T follicular helper cell (primary cell): ENCODE measurements at regions not wholly inside any gene's neighbourhood (a gene's known extent, or its start where the extent isn't known, plus 50 kb on each side); places are given as distances from the start of the nearest gene placed in this dataset.
"Not testable (repeated sequence)": the region's sequence is repeated elsewhere in the genome, so short reads cannot be mapped to it uniquely, and the experiment has no call there.

Source experiments
- DNase-seq: peaks from one replicate; pipeline ENCODE4 v3.0.0-alpha.2; 2020; ENCODE audit warnings: low read depth

DNA sequence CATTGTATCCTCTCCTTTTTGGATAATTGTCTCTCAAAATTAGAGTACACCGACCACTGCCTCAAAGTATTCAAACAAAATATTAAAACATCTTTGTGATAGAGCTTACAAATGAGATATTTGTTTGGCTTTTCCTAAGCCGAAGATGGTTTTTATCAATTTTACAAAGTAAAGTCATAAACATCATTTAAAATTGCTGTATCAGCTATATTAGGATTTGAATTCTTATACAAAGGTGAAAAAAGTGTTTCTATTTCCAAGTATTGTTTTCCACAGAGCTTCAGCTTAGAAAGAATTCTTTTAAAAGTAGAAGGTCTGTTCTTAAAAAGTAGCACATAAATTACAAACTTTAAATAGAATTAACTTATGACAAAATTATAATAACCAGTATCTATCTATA, 116.6 kb upstream of the IFNE start:
- no peak for DNase-seq

DNA sequence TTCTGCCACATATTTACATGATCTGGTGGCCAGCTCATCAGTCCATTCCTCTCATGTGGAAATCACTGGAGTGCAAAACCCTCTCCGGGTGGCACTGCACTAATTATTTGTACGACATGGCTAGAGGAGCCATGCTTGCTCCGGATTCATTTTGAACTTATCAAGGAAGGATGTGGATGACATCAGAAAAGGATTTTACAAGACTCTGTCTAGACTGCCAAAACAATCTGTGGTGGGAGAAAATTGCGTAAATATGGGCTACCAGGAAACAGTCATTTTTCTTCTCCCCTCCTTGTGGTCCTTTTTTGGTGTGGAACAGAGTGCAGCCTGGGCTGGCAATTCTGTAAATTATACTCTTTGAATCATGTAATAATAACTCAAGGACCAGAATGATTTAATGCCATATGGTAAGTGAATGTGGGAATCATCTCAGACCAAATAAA, 123.4 kb upstream of the IFNE start:
- no peak for DNase-seq

DNA sequence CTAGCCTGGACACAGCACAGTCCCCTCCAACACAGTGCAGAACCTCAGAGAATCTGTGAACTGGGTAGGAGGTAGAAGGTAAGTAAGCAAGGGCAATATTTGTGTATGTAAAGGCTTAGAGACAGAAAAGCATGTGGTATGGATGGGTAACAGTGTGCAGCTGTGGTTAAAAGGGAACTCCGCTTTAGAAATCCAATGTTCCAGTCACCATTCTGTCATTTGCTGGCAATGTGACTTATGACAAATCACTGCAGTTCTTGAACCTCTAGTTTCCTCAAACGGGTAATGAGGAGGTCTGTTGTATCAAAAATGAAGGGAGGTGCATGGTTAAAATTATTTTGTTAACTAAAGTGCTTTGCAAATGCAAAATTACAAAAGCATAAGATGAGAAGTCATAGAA, 125.5 kb upstream of the IFNE start:
- DNase-seq: no peak

DNA sequence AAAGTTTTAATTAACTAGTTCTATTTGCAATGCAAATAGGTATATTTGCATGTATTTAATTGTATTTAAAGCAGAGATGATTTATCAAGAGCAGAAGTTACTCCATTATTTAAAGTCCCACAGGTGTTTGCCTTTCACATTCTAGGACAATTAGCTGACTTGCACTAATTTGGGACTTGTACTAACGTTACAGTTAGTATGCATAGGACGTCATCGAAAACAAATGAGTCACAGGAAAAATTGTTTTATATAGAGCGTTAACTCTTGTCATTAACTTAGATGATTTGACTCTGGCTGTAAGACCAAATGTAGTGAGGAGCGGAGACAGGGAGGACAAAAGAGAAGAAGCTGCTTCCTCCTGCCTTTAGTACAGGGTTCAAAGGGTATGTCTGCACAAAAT, 126.1 kb upstream of the IFNE start:
- DNase-seq: no peak

DNA sequence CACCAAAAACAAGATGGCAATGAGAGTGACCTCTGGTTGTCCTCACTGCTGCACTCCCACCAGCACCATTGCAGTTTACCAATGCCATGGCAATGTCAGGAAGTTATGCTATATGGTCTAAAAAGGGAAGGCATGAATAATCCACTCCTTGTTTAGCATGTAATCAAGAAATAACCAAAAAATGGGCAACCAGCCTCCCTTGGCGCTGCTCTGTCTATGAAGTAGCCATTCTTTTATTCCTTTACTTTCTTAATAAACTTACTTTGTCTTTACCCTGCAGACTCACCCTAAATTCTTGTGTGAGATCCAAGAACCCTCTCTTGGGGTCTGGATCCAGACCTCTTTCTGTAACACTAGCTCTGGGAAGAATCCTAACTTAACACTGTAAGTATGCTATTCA, 127.4 kb upstream of the IFNE start:
- no peak for DNase-seq

DNA sequence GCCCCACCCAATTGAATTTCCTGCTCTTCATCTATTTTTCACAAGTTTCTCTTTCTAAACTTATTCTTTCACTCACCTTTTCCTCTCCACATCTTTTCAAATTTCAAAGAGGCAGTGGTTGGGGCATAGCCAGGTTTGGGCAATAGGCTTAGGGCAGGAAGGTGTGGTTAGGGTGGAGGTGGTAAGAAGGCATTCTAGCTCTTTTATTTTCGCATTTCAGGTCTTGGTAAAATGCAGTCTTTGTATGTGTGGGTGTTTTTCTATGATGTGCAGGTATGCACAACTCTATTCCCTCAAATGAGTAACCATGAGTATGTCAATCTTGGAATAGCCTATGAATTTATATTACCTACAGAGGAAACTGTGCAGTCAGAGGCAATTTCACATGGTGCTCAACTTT, 129.8 kb upstream of the IFNE start:
- no peak for DNase-seq

DNA sequence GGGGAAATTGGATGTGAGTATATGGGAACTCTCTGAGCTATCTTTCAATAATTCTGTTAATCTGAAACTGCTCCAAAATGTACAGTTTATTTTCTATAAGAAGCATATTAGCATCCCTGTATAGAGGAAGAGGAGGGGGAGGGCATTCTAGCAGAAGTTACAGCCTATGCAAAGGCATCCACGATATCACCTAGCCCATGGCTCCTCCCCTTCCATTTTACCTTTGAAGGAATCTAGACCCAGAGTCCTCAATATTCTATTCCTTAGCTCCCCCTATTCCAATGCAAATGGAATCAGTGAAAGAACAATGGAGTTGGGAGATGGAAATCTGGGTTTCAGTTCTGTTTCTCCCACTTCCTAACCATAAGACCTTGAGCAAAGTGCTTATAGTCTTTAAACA, 132.9 kb upstream of the IFNE start:
- DNase-seq: no peak

GRCh38 chr9:21615446-21615845, 133.3 kb upstream of the IFNE start:
- no peak for DNase-seq

DNA sequence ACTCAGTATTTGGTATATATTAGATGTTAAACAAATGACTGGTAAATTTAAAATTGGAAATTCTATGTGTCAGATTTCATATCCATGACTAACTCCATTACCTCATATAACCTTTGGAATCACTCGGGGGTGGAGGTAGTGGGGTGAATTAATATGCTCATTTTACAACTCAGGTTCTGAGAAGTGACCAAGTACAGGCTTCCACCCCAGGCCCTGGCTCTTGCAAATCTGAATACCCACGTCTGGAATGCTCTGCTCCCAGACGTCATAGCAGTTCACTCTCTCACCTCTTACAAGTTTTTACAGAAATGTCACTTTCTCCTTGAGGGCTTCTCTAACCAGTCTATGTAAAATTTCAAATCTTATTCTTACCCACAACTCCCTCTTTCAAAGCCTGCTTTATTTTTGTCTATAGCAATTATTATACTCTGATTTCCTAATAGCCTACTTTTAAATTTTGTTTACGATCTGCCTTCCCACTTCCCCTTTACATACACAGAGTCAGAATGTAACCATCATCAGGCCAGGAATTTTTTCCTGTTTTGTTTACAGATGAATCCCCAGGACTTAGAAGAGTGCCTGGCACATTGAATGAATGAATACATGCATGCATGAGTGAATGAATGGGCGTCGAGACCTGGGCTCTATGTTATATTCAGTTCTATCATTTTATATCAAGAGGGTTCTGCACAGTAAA, 134.1 kb upstream of the IFNE start:
- DNase-seq: no peak

GRCh38 chr9:21624675-21625644, 142.8 kb upstream of the IFNE start:
- no peak for DNase-seq

DNA sequence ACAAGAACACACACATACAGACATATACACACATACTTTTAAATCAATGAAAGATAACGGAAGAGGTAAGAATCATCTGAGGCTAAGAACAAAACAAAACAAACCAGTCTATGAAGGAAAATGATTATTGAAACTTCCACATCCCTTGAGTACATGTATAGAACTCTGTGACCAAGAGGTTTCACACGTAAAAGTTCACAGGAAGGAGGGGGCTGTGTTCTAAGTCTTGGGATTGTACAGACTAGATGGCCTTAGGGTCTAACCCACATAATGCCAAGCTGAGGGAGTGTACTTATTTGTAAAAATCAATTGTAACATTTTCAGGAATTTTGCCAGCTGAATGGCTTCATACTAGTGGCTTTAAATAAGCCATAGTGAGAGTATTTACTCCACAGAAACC, 144.4 kb upstream of the IFNE start:
- DNase-seq: no peak

- DNase-seq: not testable (repeated sequence)
Observed at GRCh38 chr9:21628954-21629353, 146.8 kb upstream of the IFNE start.

DNA sequence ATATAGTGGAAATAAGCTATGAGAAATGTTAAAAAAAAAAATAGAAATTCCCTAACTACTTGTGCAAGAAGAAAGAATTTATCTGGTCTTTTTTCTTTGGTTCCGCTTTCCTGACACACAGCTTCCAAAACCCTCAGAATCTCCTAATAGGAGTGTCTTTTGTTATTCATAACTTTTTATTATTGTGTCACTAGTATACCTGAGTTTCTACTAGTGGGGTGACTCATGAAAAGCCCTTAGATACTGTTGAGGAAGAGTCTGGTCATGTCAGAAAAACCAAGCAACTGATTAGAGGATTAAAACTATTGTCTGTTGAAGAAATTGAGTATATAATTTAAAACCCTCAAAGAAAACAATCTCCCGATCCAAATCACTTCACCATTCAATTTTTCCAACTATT, 152.8 kb upstream of the IFNE start:
- DNase-seq: no peak

- DNase-seq: no peak
Observed at GRCh38 chr9:21638104-21638503, 156.0 kb upstream of the IFNE start.

DNA sequence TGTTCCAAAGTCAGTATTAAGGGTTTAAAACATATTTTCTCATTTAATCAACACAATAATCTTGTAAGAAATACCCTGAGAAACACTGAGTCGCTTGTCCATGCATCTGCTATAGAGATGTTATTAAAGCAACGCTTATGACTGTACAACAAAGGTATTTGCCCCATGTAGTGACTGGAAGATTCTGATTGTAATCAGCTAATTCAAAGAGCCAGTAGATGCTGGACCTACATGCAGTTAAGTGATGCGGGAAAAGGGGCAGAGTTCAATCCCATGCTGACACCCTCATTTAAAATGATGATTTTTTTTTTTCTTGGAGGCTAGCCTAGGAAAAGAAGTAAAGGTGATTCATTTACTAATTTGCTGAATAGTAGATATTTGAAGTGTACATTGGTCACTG, 149.3 kb upstream of the MTAP start:
- DNase-seq: no peak

GRCh38 chr9:21653589-21653988, 148.8 kb upstream of the MTAP start:
- DNase-seq: no peak

DNA sequence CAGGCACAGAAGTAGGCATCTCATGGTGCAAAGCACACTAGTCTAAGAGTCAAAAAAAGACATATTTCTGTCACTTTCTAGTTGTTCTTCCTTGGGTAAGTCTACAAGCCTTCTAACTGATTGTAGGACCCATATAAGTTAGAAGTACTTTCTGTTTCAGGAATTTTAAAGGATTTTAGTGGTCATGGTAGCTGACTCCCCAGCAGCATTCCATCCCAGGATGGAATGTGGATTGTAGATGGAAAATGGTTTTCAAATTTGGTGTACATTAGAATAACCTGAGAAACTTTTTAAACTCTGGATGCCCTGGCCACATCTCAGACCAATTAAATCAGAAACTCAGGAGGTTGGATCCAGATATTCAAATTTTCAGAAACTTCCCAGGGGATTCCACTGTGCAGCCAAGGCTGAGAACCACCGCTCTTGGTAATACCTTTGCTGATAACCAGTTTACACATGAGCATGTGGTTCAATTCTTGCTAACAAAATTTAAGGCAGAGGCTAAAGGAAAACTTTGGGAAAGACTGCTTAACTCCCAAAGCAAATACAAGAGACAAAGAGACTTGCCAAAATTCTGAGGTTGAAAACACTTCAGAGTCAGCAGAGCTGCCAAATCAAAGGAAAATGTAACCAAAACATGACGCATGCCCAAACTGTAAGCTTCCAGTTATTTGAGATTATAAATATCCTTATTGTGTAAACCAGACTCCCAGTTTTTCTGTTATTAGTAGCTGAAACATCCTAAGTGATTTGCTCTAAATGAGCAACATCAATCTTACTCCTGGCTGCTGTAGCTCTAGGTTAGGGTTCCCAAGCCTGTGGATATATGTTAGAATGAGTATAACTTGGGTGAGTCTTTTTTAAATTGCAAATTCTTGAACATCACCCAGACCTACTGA, 145.4 kb upstream of the MTAP start:
- DNase-seq: no peak

DNA sequence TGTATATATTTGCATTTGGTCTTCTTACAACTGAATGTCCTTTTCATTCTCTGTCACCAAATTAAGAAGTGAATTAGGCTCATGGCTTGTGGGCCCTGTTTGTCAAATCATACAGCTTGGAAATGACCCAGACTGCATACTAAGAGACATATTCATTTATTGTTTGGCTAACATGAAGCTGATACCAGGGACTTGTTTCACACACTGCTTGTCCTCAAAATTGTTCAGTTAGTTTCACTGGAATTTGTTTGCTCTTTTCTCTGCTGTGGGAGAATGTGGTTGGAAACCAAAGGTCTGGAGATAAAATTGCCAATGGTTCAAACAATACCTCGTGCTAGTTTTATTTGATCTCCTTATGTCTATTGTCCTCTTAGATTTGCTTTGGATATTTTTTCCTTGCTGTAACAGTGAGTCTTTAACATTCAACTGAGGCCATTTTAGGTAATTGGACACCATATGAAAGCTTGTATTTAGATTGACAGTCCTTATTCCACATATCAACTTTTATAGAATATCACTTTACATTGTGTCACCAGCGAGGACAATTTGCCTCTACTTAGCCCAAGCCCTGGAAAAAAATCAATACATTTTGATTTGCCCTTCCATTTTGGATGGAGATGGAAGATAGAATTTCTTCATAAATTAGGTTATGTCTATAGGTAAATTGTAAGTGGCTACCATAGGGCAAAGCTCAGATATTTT, 144.3 kb upstream of the MTAP start:
- DNase-seq: no peak

- DNase-seq: no peak
Observed at GRCh38 chr9:21660976-21661375, 141.5 kb upstream of the MTAP start.

DNA sequence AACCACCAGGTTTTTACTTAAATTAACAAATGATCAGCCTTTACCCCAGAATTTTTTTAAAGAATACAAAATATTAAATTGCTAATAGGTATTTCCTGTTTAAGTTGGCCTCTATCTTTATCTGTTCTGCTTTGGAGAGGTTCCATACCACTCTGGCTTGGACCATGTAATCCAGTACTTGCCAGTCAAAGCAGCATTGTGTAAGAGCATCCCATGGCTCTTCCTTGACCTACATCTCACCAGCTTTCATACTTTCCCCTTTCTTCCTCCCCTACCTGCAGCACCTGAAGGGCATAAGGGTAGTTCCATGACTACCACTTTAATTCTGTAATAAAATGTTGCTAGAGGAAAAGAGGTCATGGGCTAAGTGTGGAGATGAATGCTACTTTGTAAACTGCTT, 140.8 kb upstream of the MTAP start:
- no peak for DNase-seq

GRCh38 chr9:21668516-21668915, 133.9 kb upstream of the MTAP start:
- no peak for DNase-seq

DNA sequence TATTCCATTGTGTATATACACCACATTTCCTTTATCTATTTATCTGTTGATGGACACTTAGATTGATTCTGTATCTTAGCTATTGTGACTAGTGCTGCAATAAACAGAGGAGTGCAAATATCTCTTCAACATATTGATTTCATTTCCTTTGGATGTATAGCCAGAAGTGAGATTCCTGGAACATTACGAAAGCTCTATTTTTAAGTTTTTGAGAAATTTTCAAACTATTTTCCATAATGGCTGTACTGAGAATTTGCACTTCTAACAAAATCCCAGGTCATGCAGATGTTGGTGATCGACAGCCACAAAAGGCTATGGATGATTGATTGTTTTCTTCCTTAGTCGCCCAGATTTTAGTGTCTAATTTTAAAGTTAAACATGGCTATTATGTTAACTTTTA, 132.7 kb upstream of the MTAP start:
- DNase-seq: no peak
